ENCODE measurements at regions not wholly inside any gene's neighbourhood (a gene's known extent, or its start where the extent isn't known, plus 50 kb on each side); places are given as distances from the start of the nearest gene placed in this dataset.
"Not testable (repeated sequence)": the region's sequence is repeated elsewhere in the genome, so short reads cannot be mapped to it uniquely, and the experiment has no call there.

DNA sequence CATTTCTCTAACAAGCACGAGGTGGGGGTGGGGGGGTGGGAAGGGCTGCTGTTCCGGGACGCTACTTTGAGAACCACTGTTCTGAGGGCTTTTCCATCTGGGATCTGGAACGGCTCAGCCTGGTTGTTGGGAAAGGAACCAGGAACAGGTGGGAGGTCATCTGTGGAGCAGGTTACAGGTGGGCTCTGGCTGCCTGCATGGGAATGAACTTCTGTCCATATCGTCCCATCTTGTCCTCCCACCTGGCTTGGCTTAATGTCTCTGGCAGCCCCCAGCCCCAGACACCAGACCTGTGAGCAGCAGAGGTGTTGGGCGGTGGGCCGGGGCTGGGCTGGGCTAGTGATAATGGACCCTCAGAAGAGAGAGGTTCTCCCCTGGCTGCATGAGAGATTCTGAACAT, 69.4 kb upstream of the TARDBP start:
- no peak for DNase-seq

DNA sequence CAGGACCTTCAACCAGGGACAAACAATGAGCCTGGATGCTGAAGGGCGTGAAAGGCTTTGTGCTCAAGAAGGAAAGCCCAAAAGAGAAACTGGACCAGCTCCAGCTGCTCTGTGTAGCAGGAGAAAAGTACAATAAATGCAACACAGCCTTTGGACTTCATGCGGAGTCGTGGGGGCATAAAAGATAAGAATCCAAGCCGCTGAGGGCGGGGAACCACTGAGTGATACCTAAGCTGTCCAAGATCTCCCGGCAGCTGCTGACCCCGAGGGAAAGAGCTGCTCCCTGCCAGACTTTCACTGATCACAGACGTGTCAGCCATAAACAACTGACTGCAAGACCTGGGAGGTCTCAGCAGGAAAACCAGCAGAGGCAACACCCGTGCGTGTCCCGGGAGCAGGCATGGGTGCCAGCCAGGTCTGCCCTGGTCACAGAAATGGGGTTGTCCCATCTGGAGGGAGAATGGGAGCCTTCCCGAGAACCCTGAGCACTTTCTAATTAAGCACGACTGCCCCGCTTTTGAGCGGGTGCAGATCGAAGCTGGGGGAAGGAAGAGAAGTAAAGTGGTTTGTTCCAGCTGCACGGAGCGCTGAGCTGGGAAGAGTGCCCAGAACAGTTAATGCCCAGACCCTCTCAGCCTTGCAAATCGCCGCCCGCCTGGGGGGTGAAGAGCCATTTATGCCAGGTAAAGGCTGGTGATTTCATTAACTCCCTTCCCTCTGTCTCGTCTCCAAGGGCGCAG, 68.3 kb upstream of the TARDBP start:
- peak; percentile 99 for DNase-seq

DNA sequence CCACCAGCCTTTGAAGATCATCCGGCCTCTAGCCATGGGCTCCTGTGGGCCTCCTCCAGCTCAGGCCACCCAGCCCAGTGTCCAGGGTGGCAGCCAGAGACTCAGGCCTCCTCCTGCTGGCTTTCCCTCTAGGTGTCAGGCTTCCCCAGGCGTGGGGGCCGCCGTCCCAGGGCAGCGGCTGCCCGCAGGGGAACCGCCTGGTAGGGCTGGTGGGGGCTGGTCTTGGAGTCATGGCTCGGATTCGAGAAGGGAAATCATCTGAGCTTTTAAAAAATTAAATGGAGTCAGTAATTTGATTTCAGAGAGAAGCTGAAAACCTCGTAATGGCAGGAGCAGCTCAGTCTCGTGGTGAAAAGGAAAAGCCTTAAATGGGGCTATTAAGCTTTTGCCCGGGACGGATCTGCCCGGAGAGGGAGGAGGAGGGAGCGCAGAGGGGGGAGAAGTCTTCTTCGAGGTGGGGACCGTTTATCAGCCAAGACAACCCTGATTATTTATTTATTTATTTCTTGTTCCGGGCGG, 66.4 kb upstream of the TARDBP start:
- DNase-seq, result no peak

DNA sequence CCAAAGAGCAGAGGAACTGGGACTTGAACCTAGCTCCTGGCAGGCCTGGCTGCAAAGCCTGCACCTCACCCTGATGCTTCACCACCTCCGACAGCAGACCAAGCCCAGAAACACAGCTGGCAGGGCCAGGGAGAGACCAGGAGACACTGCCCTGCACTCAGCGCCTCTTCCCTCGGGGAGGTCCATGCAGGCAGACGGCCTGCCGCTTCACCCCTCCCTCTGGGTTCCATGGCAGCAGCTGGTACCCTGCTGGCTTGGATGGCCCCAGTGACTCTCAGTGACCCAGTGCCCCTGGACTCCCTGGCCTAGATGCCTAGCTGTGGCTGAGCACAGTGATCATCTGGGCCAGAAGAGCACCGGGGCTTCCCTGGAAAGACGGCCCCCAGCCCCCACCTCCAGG, 65.3 kb upstream of the TARDBP start:
- no peak for DNase-seq

DNA sequence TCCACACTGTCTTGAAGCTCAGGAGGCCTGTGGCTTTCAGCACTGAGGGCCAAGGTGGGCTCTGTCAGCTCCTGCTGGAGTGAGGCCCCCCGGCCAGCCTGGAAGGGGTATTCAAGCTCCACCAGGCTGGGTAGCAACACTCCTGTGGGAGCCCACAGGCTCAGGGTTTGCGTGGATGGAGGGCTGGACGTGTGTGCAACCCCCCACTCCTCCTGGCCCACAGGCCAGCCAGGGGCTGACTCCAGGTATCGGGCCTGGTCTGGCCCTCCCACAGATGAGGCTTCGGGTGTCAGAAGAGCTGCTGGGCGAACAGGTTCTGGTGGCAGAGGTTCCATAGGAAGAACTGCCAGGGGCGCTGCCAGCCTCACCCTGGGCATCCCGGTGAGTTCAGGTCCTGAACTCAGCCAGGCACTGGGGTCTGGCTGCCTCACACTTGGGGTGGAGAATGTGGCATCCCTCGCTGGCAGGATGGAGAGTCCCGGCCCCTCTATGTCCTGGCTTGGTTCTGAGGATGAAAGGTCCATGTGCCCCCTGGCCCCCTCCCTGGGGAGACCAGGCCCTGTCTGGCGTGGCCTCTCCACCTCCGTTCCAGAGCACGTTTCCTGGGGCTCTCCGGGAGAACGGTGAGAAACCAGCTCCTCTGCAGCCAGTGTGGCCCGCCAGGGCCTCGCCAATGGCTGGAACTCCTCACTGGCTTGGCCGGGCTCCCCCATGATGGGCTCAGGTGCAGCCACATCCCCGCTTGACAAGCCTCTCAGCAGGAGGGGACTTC, 64.6 kb upstream of the TARDBP start:
- DNase-seq, result peak; percentile 34

DNA sequence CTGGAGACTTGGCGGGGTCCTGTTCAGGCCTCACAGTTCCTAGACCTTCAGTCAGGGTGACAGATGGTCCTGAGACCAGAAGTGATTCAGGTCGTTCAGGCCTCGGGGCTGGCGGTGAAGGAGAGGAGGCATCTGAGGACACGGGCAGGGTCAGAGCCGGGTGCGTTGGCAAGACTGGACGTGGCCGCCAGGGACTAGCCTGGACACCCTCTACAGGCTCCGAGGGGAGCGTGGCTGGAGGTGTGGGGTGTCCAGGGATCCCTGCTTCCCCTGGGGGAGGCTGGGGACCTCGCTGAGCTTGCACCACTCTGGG, 64.0 kb upstream of the TARDBP start:
- no peak for DNase-seq

DNA sequence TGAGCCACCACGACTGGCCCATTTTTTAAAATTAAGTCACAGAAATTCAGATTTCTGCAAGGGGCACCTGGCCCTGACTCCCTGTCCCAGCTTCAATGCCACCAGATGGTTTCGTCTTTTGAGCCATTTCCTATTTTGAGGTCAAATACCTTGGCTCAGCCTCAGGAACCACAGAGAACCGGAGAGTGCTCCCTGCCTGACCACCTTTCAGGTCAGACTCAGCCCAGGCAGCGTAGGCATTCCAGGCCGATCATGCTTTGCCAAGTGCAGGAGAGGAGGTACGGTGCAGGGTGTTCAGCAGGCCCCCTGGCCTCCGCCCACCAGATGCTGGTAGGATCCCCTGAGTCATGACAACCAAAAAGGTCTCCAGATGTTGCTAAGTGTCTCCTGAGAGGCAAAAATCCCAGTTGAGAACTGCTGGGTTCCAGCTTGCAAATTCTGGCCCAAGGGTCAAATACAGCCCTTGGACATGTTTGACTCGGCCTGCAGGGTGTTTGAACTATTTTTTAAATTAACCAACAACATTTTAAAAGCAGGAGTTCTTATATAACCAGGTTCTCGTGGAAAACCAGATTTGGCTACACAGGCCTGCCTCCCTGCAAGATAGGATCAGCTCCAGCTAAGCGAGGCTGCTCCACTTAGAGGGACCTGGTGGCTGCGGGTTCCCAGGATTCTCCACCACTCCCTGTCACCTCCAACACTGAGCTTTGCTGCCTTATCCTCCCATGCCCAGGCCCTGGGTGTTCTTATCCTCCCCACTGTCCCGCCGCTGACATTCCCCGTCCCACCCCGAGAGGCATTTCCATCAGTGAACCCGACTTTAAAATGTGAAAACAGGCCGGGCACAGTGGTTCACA, 61.9 kb upstream of the TARDBP start:
- no peak for DNase-seq

DNA sequence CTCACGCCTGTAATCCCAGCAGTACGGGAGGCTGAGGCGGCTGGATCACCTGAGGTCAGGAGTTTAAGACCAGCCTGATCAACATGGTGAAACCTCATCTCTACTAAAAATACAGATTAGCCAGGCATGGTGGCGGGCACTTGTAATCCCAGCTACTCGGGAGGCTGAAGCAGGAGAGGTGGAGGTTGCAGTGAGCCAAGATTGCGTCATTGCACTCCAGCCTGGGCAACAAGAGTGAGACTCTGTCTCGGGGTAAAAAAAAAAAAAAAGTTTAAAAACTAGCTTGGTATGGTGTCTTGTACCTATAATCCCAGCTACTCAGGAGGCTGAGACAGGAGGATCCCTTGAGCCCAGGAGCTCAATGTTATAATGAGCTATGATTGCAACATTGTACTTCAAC, 61.2 kb upstream of the TARDBP start:
- DNase-seq, result not testable (repeated sequence)

DNA sequence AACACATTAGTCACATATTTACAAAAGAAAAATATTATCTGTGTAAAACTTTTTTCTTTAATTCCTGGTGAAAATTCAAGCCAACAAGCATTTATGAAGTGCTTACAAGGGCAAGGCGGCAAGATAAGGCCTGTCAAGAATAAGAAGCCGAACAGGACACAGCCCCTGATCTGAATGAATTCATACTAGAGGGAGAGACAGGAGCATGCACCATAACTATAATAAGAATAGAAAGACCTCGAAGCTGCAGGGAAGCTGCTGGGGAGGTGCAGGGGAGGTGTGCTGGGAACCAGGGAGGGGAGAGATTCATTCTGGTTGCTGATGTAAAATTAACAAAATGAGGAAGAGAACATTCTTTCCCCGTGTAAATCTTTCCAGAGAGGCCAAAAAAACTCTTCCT, 60.5 kb upstream of the TARDBP start:
- DNase-seq, result no peak

DNA sequence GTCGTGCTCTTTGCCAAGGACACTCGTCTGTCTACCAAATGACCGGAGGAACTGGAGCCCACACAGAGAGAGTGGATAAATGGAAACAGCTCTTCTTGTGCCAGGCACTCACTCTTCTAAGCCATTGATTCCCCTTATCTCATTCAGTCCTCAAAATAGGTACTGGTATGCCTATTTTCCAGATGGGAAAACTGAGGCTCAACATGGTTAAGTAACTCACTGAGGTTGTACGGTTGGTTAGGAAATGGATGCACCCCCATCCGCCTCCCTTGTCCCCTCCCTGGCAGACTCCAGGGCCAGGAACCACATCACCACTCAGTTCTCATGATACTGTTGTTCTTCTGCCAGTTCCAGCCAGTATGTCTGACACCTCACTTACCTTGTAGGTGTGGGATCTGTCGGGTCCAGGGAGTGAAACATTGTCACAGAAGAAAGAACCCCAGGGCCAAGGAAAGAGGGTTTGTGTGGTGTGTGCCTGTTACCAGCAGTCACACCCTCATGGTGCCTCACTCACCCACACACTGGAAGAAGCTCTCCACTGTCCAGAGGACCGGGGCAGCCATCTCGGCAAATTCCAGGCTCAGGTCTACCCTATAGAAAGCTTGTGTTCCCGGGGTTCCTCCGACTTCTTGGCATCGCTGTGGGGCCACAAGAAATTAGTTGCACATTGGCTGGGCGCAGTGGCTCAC, 58.8 kb upstream of the TARDBP start:
- no peak for DNase-seq

DNA sequence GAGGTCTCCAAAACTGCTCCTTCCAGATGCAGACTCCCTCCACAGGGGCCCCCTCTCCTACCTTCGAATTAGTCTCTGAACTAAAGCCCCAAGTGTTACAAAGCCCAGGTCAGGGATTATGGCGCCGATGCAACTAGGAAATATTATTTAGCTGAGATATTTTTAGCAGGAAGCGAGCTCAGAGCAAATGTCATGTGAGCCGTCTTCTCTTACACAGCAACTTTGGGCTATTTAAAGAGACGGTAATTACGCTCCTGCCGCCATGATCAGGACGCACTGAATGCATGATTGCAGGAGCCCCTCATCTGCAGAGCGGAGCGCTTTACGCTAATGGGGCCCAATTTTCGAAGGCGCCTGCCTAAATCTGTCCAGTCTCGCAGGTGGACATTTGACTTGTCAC, 55.3 kb upstream of the TARDBP start:
- no peak for DNase-seq

DNA sequence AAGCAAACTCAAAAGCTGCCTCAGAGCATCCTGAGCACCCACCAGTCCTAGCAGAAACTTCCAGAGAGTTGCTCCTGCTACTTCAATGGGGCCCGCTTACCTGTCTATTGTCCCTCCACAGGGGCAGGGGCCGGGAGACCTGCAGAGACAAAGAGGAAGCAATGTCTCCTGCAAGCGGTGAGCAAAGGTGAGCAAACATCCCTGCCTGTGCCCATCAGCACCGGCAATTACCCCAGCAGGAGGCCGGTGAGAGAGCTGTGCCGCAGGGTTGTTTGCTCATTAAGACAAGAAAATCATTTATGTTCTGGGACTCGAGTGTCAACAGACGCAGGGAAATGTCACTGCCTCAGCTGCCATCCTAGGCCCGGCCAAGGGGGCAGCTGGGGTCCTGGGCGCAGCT, 53.8 kb upstream of the TARDBP start:
- DNase-seq, result peak; percentile 97

DNA sequence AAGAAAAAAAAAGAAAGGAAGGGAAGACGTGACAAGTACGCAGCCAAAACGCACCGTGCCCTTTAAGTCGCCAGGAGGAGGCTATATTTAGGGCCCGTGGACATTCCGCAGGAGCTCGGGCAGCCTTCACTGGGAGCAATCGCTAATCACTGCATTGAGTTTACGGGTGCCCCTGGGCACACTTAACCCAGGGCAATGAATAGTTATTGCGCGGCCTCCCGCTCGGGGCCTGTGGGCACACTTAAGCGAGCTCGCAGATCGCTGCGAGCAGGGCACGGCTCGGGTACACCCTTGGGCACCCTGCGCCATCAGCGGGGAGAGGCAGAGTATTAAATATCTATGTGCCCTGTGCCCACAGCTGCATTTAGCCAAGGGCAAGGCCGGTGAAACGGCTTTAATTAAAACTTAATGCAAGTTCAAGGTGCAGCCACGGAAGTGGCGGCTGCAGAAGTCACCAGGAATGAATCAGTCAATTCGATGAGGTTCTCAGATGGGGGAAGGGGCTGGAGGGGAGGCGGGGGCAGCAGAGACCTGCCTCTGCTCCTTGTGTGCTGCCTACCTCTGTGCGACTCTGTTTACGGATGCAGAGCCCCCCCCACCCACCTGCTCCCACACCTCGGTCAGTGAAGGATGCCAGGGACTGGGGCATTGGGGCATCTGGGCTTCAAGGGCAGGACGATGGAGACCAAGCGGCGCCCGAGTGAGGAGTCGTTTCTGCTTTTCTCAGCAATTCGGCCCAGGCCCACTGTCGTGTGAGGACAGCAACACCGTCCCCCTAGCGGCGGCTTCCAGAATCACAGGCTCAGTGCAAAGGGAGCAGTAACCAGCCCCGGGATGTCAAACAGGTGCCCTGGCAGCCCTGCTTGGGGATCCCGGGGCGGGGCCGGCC, 51.8 kb upstream of the TARDBP start:
- peak; percentile 57 for DNase-seq

DNA sequence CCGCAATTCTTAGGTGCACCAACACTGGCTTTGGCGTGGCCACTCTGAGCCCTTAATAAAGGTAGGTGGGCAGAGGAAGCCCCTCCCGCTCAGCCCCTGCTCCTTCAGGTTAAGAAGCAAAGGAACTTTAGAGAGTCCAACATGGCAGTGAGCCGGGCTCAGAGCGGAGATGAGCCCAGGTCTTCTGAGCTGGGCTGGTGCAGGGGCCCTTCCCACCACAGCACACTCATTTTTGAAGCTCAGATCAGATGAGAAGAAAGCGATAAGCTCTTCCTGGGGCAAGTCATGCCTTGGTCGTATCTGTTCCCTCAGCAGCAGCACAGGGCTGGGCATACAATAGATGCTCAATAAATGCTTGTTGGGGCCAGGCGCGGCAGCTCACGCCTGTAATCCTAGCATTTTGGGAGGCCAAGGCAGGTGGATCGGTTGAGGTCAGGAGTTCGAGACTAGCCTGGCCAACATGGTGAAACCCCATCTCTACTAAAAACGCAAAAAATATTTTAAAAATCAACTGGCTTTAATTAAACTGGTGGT, 51.1 kb upstream of the TARDBP start:
- no peak for DNase-seq

DNA sequence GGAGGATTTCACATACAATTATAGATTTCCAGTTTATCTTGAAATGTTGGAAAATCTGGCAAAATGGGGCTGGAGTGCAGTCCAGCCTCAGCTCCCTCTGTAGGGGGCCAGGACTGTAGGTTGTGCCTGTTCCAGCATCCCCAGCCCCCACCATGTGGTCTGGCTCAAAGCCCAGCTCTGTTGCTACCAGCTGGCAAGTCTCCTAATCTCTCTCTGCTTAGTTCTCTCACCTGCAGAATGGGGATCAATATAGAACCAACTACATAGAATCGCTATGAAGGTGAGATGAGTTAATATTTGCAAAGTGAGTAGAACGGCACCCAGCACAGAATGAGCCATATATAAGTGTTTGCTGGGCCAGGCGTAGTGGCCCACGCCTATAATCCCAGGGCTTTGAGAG, 50.0 kb upstream of the TARDBP start:
- DNase-seq, result peak; percentile 99

All from NCI-H1092 treated with DMSO at 0.1 percent for 48 hours (cell line).